ENCODE measurements at regions not wholly inside any gene's neighbourhood (a gene's known extent, or its start where the extent isn't known, plus 50 kb on each side); places are given as distances from the start of the nearest gene placed in this dataset.

- ChIA-PET CTCF (interaction anchor here (1.7 kb wide), 1 partner anchor 45 kb away, joined by 4 read pairs; no protein-coding TSS in a partner anchor), POLR2A (no interaction called here)
- Histone ChIP-seq H2AFZ (ENCODE audit: low read depth) (no peak overlapping the region), H3K79me2 (ENCODE audit: insufficient read depth) (no peaks in the 10 kb centered on the region), H3K4me2 (no peak overlapping the region), H4K20me1 (ENCODE audit: insufficient read depth) (no peaks in the 10 kb centered on the region), H3K4me3 (ENCODE audit: low read depth in 2 of 2, low read length in 1 of 2) (no peak overlapping the region), H3K36me3 (replicated peaks in 1 of 2; ENCODE audit: control insufficient read depth in 1 of 2, insufficient read depth in 2 of 2, low read length in 1 of 2) (no peaks in the 10 kb centered on the region), H3K9me2 (no peaks in the 10 kb centered on the region), H3F3A (replicated peaks; ENCODE audit: insufficient read depth) (no peaks in the 10 kb centered on the region), H3K27ac (ENCODE audit: low read depth in 2 of 2, low read length in 1 of 2) (no peak overlapping the region), H3K9ac (no peak overlapping the region), H3K27me3 (ENCODE audit: insufficient read depth) (no peaks in the 10 kb centered on the region; the same call in 1 of the 2 replicates), H3K4me1 (ENCODE audit: control insufficient read depth in 1 of 2, insufficient read depth in 2 of 2, low read depth in 1 of 2, low read length in 1 of 2) (no peaks in the 10 kb centered on the region), H3K9me3 (no peaks in the 10 kb centered on the region)
- no peak for DNase-seq
- TF ChIP-seq ELF1 (IDR thresholded peaks at IDR 0.05) (no peak), CHD2 (IDR thresholded peaks at IDR 0.05; ENCODE audit: low read length, partially characterized antibody) (no peak), JUND (IDR thresholded peaks at IDR 0.05) (no peak), ZBTB33 (IDR thresholded peaks at IDR 0.05; ENCODE audit: borderline replicate concordance, low read depth) (no peak), POLR2AphosphoS5 (IDR thresholded peaks at IDR 0.05; ENCODE audit: low read depth, low read length) (no peak), TCF12 (IDR thresholded peaks at IDR 0.05) (no peak), TEAD4 (IDR thresholded peaks at IDR 0.05; ENCODE audit: borderline replicate concordance, insufficient read depth) (no peak), TAF1 (IDR thresholded peaks at IDR 0.05; ENCODE audit: borderline replicate concordance, low read depth, low read length) (no peak), SMC3 (IDR thresholded peaks at IDR 0.05; ENCODE audit: low read depth, low read length) (no peak), EZH2phosphoT487 (IDR thresholded peaks at IDR 0.05; ENCODE audit: borderline replicate concordance, low read depth) (no peak), NFIC (IDR thresholded peaks at IDR 0.05; ENCODE audit: borderline replicate concordance) (no peak), RFX5 (IDR thresholded peaks at IDR 0.05; ENCODE audit: low read length) (no peak), FOXM1 (IDR thresholded peaks at IDR 0.05; ENCODE audit: low read depth) (no peak), IRF3 (IDR thresholded peaks at IDR 0.05; ENCODE audit: low read depth, low read length) (no peak), MXI1 (IDR thresholded peaks at IDR 0.05; ENCODE audit: low read depth, low read length) (no peak), RXRA (IDR thresholded peaks at IDR 0.05; ENCODE audit: borderline replicate concordance, low read depth) (no peak), GABPA (IDR thresholded peaks at IDR 0.05; ENCODE audit: low read depth) (no peak)
Measured at GRCh38 chr2:66379473-66379872, 55.5 kb upstream of the MEIS1 start.

GRCh38 chr2:66377832-66378231 lies 57.1 kb upstream of the MEIS1 start:
- TF ChIP-seq USF1 (IDR thresholded peaks at IDR 0.05; ENCODE audit: borderline replicate concordance, low read depth) (no peak), MXI1 (IDR thresholded peaks at IDR 0.05; ENCODE audit: low read depth, low read length) (no peak), GABPA (IDR thresholded peaks at IDR 0.05; ENCODE audit: low read depth) (no peak)
- POLR2A ChIA-PET = no interaction called here
- no peaks in the 10 kb centered on the region for H3K9me2 ChIP-seq
- H3K27me3 ChIP-seq (ENCODE audit: insufficient read depth) = no peaks in the 10 kb centered on the region; the same call in 1 of the 2 replicates
- DNase-seq = no peak
- no peak overlapping the region for H3K27ac ChIP-seq (ENCODE audit: low read depth in 2 of 2, low read length in 1 of 2)
- no peaks in the 10 kb centered on the region for H3K4me1 ChIP-seq (ENCODE audit: control insufficient read depth in 1 of 2, insufficient read depth in 2 of 2, low read depth in 1 of 2, low read length in 1 of 2)
- H3K4me2 ChIP-seq = no peak overlapping the region
- no peak overlapping the region for H3K4me3 ChIP-seq (ENCODE audit: low read depth in 2 of 2, low read length in 1 of 2)
- H3K9ac ChIP-seq = no peak overlapping the region
- CTCF ChIA-PET = interaction anchor here (0.6 kb wide), 2 partner anchors 11 to 1211 kb away, joined by 3 read pairs; no protein-coding TSS in a partner anchor
- H3F3A ChIP-seq (replicated peaks; ENCODE audit: insufficient read depth) = no peaks in the 10 kb centered on the region
- no peaks in the 10 kb centered on the region for H4K20me1 ChIP-seq (ENCODE audit: insufficient read depth)
- WGBS (ENCODE audit: low lambda C conversion rate) = 58% methylated on average over 6 of the region's 6 CpGs
- H2AFZ ChIP-seq (ENCODE audit: low read depth) = no peak overlapping the region
- H3K79me2 ChIP-seq (ENCODE audit: insufficient read depth) = no peaks in the 10 kb centered on the region
- H3K9me3 ChIP-seq = no peaks in the 10 kb centered on the region
- H3K36me3 ChIP-seq (replicated peaks in 1 of 2; ENCODE audit: control insufficient read depth in 1 of 2, insufficient read depth in 2 of 2, low read length in 1 of 2) = no peaks in the 10 kb centered on the region
